ENCODE measurements at regions not wholly inside any gene's neighbourhood (a gene's known extent, or its start where the extent isn't known, plus 50 kb on each side); places are given as distances from the start of the nearest gene placed in this dataset.

DNA sequence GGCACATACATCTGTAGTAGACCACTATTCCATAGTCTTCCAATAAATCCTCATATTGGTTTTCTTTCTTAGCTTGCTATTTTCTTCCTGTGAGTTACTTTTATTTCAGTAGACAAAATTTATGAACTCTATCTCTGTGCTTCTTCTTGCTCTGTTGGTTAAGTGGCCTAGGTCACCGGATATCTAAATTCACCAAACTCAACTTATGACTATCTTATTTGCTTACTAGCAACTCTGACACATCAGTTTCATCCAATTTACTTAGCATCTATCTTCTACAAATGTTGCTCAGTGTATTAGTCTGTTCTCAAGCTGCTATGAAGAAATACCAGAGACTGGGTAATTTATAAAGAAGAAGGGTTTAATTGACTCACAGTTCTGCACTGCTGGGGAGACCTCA, 432.5 kb upstream of the FSIP2 start:
- no peaks in the 10 kb centered on the region for H3K27me3 ChIP-seq
- no peak for TF ChIP-seq EZH2phosphoT487 (IDR thresholded peaks at IDR 0.05)
- TF ChIP-seq, protein P1, sequence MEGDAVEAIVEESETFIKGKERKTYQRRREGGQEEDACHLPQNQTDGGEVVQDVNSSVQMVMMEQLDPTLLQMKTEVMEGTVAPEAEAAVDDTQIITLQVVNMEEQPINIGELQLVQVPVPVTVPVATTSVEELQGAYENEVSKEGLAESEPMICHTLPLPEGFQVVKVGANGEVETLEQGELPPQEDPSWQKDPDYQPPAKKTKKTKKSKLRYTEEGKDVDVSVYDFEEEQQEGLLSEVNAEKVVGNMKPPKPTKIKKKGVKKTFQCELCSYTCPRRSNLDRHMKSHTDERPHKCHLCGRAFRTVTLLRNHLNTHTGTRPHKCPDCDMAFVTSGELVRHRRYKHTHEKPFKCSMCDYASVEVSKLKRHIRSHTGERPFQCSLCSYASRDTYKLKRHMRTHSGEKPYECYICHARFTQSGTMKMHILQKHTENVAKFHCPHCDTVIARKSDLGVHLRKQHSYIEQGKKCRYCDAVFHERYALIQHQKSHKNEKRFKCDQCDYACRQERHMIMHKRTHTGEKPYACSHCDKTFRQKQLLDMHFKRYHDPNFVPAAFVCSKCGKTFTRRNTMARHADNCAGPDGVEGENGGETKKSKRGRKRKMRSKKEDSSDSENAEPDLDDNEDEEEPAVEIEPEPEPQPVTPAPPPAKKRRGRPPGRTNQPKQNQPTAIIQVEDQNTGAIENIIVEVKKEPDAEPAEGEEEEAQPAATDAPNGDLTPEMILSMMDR (IDR thresholded peaks at IDR 0.05), result no peak
- TF ChIP-seq EZH2 (IDR thresholded peaks at IDR 0.05), result no peak
- no peaks in the 10 kb centered on the region for H3K4me1 ChIP-seq
- H2AFZ ChIP-seq (replicated peaks), result no peak overlapping the region
- H3K36me3 ChIP-seq, result no peaks in the 10 kb centered on the region
- H3K27ac ChIP-seq, result no peak overlapping the region
- H3K79me2 ChIP-seq (ENCODE audit: low read depth), result no peaks in the 10 kb centered on the region
- H3K4me3 ChIP-seq, result no peak overlapping the region
- DNase-seq (ENCODE audit: low spot score), result no peak
- H3K9me3 ChIP-seq (ENCODE audit: low read depth), result no peaks in the 10 kb centered on the region
- Mint-ChIP-seq H3K27ac (no peak overlapping the region), H3K36me3 (no peaks in the 10 kb centered on the region), H3K4me3 (no peak overlapping the region), H3K4me1 (no peaks in the 10 kb centered on the region), H3K27me3 (ENCODE audit: insufficient read depth, low read depth) (peaks cover 2% of the 10 kb centered on the region), H3K9me3 (no peaks in the 10 kb centered on the region)
- no peaks in the 10 kb centered on the region for H3F3A ChIP-seq (ENCODE audit: low read depth)
- H4K20me1 ChIP-seq (ENCODE audit: low read depth), result no peaks in the 10 kb centered on the region
- no peak overlapping the region for H3K9ac ChIP-seq
- no peak overlapping the region for H3K4me2 ChIP-seq

DNA sequence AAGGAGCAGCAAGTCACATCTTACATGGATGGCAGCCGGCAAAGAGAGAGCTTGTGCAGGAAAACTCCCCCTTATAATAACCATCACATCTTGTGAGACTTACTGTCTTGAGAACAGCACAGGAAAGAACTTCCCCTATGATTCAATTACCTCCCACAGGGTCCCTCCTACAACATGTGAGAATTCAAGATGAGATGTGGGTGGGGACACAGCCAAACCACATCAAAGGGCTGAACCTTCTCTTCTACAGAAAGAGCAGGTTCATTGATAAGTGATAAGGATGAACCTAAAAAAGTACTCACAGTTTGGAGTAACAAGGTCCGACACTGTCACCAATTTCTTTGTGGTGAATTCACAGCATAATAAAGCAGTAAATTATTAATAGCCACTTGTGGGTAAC, 422.2 kb upstream of the FSIP2 start:
- no peaks in the 10 kb centered on the region for H3K9me3 ChIP-seq (ENCODE audit: low read depth)
- no peak for DNase-seq (ENCODE audit: low spot score)
- no peak overlapping the region for H3K9ac ChIP-seq
- Mint-ChIP-seq H3K4me1 (no peaks in the 10 kb centered on the region), H3K27ac (no peak overlapping the region), H3K27me3 (ENCODE audit: insufficient read depth, low read depth) (no peaks in the 10 kb centered on the region), H3K36me3 (no peaks in the 10 kb centered on the region), H3K9me3 (no peaks in the 10 kb centered on the region), H3K4me3 (no peak overlapping the region)
- TF ChIP-seq, protein P1 (IDR thresholded peaks at IDR 0.05), result no peak
- TF ChIP-seq EZH2phosphoT487 (IDR thresholded peaks at IDR 0.05) (no peak), EZH2 (IDR thresholded peaks at IDR 0.05) (no peak)
- no peaks in the 10 kb centered on the region for H4K20me1 ChIP-seq (ENCODE audit: low read depth)
- H3K4me2 ChIP-seq, result no peak overlapping the region
- H3K4me3 ChIP-seq, result no peak overlapping the region
- no peaks in the 10 kb centered on the region for H3K36me3 ChIP-seq
- no peaks in the 10 kb centered on the region for H3K27me3 ChIP-seq
- no peaks in the 10 kb centered on the region for H3K79me2 ChIP-seq (ENCODE audit: low read depth)
- no peak overlapping the region for H2AFZ ChIP-seq (replicated peaks)
- H3K27ac ChIP-seq, result no peak overlapping the region
- H3F3A ChIP-seq (ENCODE audit: low read depth), result no peaks in the 10 kb centered on the region
- H3K4me1 ChIP-seq, result no peaks in the 10 kb centered on the region

DNA sequence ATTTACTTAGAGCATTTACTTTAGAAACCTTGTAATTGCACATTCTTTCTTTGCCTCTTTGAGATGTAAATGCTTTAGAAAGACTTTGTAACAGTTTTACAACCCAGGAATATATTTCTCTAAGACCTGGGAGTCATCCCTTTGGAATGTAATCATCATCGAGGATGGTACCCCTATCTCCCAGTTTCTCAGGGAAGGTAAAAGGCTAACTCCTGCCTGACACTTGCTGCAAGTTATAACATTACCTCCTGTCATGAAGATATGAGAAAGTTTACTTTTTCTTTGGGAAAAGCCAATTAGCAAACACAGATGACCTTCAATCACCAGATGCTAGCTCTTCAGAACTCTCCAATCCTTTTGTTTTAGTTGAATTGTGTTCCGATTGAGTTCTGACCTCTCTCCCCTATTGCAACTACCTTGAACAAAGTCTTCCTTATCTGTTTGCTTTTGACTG, 420.3 kb upstream of the FSIP2 start:
- Histone ChIP-seq H3F3A (ENCODE audit: low read depth) (no peaks in the 10 kb centered on the region), H4K20me1 (ENCODE audit: low read depth) (no peaks in the 10 kb centered on the region), H3K27ac (no peak overlapping the region), H3K36me3 (no peaks in the 10 kb centered on the region), H3K9me3 (ENCODE audit: low read depth) (no peaks in the 10 kb centered on the region), H2AFZ (replicated peaks) (no peak overlapping the region), H3K4me2 (no peak overlapping the region), H3K4me1 (no peaks in the 10 kb centered on the region), H3K27me3 (no peaks in the 10 kb centered on the region), H3K9ac (no peak overlapping the region), H3K4me3 (no peak overlapping the region), H3K79me2 (ENCODE audit: low read depth) (no peaks in the 10 kb centered on the region)
- no peak overlapping the region for H3K4me3 Mint-ChIP-seq
- H3K27ac Mint-ChIP-seq, result no peak overlapping the region
- H3K4me1 Mint-ChIP-seq, result no peaks in the 10 kb centered on the region
- DNase-seq (ENCODE audit: low spot score), result no peak
- H3K9me3 Mint-ChIP-seq, result no peaks in the 10 kb centered on the region
- TF ChIP-seq, protein P1 (IDR thresholded peaks at IDR 0.05), result no peak
- TF ChIP-seq EZH2 (IDR thresholded peaks at IDR 0.05) (no peak), EZH2phosphoT487 (IDR thresholded peaks at IDR 0.05) (no peak)
- no peaks in the 10 kb centered on the region for H3K36me3 Mint-ChIP-seq
- no peaks in the 10 kb centered on the region for H3K27me3 Mint-ChIP-seq (ENCODE audit: insufficient read depth, low read depth)
